Stimulated activated CD4-positive, alpha-beta T cell treated with anti-CD3 and anti-CD28 coated beads, Interleukin-4, amount 100 ng/mL, for 48 hours (primary cell): ENCODE measurements at regions not wholly inside any gene's neighbourhood (a gene's known extent, or its start where the extent isn't known, plus 50 kb on each side); places are given as distances from the start of the nearest gene placed in this dataset.

Experiments
- DNase-seq, 2 donors: peaks; one replicate each; pipeline ENCODE4 v3.0.0-alpha.2; 2020; ENCODE audit warnings: low read depth in 2 of 2

DNA sequence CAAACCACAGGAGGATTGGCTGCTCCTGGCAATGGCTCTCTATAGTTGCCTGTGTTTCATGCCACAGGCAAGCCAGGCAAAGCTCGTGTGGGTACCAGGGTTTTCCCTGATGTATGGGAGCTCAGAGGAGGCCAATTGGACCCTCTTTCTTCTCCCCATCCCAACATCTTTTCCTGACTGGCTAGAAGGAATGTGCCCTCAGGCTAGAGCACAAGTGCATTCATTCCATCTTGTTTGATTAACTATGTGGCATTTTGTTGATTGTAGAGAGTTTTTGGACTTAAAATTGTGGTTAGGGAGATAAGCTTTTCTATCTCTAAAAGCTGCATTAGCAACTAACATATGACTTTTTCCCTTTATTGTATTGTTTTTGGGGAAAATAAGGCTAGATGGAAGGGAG, 561.3 kb downstream of the PSAT1 start:
- DNase-seq = no peak

DNA sequence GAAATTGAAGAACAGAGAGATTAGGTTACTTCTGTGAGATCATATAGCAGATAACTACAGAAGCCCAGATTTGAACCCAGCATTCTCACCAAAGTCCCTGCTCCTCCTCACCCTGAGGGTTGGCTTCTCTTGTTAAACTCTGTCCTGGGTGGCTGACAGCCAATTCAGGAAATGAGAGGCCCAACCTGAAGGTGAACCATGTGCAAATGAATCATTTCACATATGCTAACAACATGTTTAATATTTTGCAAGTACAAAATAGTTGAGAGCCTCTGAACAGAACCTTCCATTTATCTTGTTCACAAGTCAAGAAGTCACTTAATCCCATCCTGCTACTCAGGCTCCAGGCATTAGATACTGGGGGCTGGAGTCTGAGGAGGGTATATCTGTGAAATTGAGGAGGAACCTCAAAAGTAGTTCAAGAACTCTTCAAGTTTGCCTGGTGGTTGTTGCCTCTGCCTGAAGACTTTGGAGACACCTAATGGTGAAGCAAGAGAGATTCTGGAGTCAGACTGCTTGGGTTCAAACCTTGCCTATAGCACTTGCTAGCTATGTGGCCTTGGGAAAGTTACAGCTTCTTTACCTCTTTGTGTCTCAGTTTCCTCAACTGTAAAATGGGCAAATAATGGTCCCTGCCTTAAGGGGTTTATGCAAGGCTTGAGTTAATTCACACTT, 564.0 kb downstream of the PSAT1 start:
- no peak for DNase-seq

GRCh38 chr9:78863531-78863930, 566.6 kb downstream of the PSAT1 start:
- DNase-seq = no peak

- DNase-seq = no peak
Observed at GRCh38 chr9:78865737-78866136, 568.8 kb downstream of the PSAT1 start.

DNA sequence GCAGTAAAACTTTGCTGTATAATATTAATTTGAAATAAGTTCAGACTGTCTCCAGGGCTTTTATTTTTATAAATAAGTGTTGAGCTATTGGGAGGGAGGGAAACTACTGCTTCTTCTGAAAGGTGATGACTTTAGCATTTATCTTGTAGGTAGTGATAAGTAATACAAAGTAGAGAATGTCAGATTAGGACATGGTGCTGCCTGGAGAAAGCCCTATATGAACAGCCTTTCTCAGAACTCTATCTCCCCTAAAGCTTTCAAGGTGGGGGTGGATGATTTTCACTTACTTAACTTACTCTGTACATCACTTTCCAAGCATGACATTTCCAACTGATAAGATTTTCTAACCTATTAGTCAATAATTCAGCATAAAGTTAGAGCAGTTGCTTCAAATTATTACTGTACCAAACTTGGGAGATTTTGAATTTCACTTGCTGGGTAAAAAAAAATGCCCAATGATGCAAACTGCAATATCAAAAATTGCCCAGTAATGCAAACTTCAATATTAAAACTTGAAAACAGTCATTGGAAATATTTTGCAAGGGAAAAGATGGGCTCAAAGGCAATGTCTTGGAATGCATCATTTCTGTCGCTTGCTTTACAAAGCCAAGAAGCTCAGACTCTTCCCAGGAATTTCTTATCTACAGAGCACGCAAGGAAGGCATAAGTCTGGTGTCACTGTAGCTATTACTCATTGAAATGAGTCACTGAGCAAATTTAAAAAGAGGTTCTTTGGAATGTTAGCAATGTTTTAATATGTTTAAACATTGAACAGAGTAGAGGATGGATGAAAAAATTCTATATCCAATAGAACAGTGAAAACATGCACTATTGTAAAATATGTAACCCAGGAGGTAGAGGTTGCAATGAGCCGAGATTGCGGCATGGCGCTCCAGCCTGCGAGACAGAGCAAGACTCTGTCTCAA, 569.5 kb downstream of the PSAT1 start:
- DNase-seq = no peak

- no peak for DNase-seq
Observed at GRCh38 chr9:78871086-78871451, 574.1 kb downstream of the PSAT1 start.

DNA sequence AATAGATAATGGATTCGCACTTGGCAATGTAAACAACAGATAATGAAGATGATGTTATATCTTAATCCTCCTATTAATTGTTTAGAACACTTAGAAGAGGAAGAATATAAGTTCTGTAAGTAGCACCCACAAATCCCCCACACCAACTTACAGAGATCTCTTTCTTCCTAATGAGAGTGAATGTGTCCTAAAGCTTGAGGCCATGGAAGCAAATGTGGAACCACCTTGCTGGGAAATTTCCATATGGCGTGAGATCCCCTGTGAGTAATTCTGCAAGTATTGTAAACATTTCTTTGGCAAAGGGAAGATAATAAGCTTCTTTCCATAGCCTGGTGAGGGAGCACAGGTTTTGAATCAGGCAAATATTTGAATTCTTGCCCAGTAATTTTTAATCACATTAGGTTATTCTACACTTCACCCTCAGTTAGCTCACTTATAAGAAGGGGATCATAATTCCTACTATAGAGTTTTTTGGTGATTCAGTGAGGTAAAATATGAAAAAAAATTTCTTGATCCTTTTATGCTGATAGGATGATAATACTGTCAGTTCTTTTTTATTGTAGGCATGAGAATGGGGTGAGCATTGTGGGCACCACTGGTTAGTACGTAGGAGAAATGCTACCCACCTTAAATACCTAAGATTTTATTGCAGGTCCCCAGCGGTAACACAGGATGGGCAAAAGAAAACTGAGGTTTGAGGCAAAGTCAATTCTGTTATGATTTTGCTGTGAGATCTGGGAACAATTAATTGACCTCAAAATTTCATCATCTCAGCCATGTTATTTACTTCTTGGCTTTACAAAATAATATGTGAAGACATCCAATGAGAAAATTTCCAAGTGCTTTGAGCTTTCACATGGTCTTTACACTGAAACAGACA, 574.8 kb downstream of the PSAT1 start:
- no peak for DNase-seq

DNA sequence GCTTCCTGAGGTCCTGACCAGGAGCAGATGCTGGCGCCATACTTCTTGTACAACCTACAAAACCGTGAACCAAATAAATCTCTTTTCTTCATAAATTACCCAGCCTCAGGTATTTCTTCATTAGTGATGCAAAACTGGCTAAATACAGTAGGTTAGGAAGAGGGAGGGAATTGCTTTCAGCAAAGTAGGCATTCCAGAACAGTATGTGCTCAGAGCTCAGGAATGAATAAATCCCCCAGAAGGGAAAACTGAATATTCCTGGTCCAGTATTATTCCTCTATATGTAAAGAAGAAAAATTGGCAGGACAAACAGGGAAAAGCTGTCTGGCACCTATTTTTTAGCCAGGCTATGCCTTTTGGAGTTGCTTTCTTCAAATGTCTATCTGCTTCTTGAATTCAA, 577.1 kb downstream of the PSAT1 start:
- no peak for DNase-seq

- DNase-seq = no peak
Observed at GRCh38 chr9:78879324-78880100, 582.6 kb downstream of the PSAT1 start.

DNA sequence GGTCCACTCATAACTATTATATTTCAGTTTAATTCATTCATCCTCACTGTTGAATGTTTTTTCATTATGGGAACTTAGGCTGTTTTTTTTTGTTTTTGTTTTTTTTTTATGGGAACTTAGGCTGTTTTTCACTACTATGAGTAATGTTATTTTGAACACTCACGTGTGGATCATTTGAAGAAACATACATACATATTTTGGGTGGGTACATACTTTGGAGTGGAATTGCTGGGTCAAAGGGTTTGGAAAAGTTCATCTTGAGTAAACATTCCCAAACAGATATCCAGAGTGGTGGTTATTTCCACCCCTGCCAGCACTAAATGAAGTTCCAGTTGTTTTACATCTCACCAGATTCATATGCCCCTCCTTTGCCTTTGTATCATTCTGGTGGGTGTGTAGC, 584.4 kb downstream of the PSAT1 start:
- no peak for DNase-seq

DNA sequence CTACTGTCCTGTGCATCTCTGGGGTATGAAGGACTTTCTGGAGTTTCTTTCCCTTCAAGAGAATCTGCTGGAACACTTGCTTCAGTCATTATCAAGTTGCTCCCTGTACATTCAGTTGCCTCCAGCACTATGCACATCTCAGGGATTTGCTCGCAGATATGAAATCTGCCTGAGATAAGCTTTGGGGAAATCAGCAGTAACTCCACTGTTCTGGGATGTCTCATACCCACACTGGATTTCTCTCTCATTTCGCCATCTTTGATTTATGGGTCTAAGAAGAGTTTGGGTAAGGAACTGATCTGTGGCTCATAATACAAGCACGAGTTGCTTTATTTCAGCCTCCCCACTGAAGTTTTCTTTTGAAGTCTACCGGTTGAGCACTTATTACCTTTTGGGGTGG, 585.6 kb downstream of the PSAT1 start:
- DNase-seq = no peak

GRCh38 chr9:78884611-78885150, 587.8 kb downstream of the PSAT1 start:
- no peak for DNase-seq

GRCh38 chr9:78892182-78892581, 595.3 kb downstream of the PSAT1 start:
- no peak for DNase-seq

DNA sequence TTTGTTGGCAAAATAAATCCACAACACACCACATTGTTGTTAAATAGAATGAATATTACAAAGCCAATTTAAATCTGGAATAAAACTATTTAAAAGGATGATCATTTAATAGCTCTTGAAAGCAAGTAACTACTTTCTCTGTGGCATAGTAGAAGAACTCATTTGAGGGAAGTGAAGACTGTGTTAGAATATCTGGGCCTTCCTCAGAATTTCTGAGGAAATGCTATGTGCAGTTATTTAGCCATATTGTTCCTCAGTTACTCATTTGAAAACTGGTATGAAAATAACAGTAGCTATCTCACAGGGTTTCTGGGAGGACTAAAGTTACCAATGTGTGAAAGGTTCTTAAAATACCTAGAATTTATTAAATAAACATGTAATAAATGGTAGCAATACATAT, 595.8 kb downstream of the PSAT1 start:
- no peak for DNase-seq

DNA sequence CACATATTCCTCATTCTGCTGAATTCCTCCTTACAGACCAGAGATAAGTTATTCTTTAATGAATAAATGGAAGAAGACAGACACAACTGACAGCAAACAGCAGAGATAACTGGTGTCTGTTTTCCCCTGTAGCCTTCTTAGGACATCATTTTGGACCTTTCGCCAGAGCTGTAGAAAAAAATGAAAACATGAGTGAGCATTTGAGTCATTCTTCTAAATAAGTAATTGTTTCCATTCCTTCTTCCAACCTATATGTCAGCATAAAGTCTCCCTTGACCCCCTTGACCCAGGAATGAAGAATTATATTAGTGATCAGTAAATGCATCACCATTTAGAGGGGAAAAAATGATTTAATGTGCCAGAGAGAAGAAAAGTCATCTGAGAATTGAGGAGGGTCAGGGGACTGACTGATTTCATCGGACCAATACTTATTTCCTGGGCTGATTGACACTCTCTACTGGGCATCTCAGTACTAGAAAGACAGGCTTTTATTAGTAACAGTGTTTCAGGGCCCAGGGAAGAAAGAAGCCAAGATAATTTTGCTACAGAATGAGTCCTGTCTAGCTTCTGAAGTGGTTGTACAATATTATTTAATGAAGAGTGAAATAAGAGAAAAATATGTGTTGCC, 597.0 kb downstream of the PSAT1 start:
- no peak for DNase-seq

- no peak for DNase-seq
Observed at GRCh38 chr9:78896479-78896878, 599.6 kb downstream of the PSAT1 start.

DNA sequence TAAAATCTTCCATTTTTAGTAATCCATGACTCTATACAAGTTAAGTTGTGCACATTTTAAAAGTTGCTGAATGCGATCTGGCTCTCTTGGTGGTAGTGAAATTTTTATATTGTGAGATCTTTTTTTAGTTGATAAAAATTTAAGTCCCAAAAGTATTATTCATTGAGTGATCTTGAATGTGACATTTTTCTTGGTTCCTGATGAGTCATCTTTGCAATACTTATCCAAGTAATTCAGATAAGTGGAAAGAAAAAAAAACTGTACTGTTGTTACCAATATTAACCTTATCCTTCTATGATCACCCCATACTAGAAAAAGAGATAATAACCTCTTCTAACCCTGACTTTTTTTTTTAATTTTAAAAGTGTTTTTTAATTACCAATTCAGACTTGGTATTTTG, 601.3 kb downstream of the PSAT1 start:
- DNase-seq = no peak

DNA sequence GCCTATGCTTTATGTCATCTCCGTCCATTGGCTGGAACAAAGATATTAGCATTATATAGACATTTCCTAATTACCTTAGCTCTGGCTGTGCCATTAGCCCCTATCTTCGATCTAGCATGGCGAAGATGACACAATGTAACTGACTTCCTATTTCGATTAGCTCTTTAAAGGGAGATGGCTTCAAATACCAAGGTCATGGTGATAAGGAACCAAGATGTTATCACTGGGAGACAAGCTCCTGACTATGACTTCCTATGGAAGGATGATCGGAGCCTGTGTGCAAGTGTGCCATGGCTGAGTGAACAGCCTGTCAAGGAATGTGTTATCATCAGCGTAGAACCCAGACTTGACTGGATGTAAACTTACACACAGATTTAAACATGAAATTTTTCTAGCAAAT, 602.1 kb downstream of the PSAT1 start:
- no peak for DNase-seq

GRCh38 chr9:78900500-78900899, 603.6 kb downstream of the PSAT1 start:
- DNase-seq = no peak

- no peak for DNase-seq
Observed at GRCh38 chr9:78902051-78902450, 605.1 kb downstream of the PSAT1 start.

DNA sequence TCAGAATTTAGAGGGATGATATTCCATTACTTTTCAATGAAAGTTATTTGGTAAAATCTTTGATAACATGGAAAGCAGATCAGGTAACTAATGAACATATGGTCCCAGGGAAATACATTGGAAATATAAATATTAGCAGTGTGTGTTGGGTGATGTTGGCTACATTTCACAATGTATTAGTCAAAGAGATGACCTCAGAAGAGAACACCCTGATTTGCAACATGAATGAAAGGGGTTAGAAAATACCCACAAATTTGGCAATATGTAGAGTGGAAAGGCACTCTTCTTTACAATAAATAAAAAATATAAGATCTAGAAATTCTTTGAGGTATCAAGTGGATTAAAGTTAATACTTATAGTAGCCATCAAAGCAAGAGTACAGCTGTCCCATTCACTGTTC, 606.7 kb downstream of the PSAT1 start:
- DNase-seq = no peak
